Lower lobe of right lung (tissue), 2 donors: ENCODE measurements at regions not wholly inside any gene's neighbourhood (a gene's known extent, or its start where the extent isn't known, plus 50 kb on each side); places are given as distances from the start of the nearest gene placed in this dataset.

Source experiments
- ATAC-seq, 2 donors: fragments of 200-7000 bp; cut with Tn5 transposase; one replicate each; pipeline ENCODE4 v1.9.1; 2020 to 2022; ENCODE audit warnings: mild to moderate bottlenecking in 2 of 2, moderate library complexity in 2 of 2
- DNase-seq: peaks from one replicate; pipeline ENCODE4 v3.0.0-alpha.2; 2020
- H3K27ac ChIP-seq: fragments of 200-600 bp; one replicate; pipeline ENCODE4 v1.8.0; 2022
- H3K27me3 ChIP-seq: fragments of 200-600 bp; one replicate; pipeline ENCODE4 v1.8.0; 2022; ENCODE audit warnings: low read depth
- H3K36me3 ChIP-seq: fragments of 200-600 bp; one replicate; pipeline ENCODE4 v1.8.0; 2022; ENCODE audit warnings: mild to moderate bottlenecking
- H3K4me1 ChIP-seq: fragments of 200-600 bp; one replicate; pipeline ENCODE4 v1.8.0; 2022
- H3K4me3 ChIP-seq: fragments of 200-600 bp; one replicate; pipeline ENCODE4 v1.8.0; 2022; ENCODE audit warnings: mild to moderate bottlenecking
- H3K9me3 ChIP-seq: fragments of 200-600 bp; one replicate; pipeline ENCODE4 v1.8.0; 2022
- intact Hi-C: fragments of 100-400 bp; cut with DNase I; formaldehyde crosslinking; loops from one replicate; pipeline ENCODE4 v1.11.0; 2022
- TF ChIP-seq, protein P1 (sequence below): fragments of 200-600 bp; IDR thresholded peaks from one replicate; pipeline ENCODE4 v1.8.0; 2022; ENCODE audit warnings: antibody characterized with exemption, mild to moderate bottlenecking
- donor health status: DM: no; HTN: yes; CAD: no; lungs with severe emphysema.

GRCh38 chr1:98336472-98337083 is 324.9 kb upstream of the SNX7 start:
- Histone ChIP-seq H3K27me3 (no peaks in the 10 kb centered on the region), H3K27ac (no peak overlapping the region), H3K4me3 (no peak overlapping the region), H3K4me1 (no peaks in the 10 kb centered on the region), H3K36me3 (no peaks in the 10 kb centered on the region), H3K9me3 (no peaks in the 10 kb centered on the region)
- DNase-seq: no peak
- TF ChIP-seq, protein P1, sequence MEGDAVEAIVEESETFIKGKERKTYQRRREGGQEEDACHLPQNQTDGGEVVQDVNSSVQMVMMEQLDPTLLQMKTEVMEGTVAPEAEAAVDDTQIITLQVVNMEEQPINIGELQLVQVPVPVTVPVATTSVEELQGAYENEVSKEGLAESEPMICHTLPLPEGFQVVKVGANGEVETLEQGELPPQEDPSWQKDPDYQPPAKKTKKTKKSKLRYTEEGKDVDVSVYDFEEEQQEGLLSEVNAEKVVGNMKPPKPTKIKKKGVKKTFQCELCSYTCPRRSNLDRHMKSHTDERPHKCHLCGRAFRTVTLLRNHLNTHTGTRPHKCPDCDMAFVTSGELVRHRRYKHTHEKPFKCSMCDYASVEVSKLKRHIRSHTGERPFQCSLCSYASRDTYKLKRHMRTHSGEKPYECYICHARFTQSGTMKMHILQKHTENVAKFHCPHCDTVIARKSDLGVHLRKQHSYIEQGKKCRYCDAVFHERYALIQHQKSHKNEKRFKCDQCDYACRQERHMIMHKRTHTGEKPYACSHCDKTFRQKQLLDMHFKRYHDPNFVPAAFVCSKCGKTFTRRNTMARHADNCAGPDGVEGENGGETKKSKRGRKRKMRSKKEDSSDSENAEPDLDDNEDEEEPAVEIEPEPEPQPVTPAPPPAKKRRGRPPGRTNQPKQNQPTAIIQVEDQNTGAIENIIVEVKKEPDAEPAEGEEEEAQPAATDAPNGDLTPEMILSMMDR: no peak
- intact Hi-C loops: no loop called here
- peak in 1 of 2 donors; percentile 24 for ATAC-seq

- Histone ChIP-seq H3K4me1 (no peaks in the 10 kb centered on the region), H3K27ac (no peak overlapping the region), H3K36me3 (no peaks in the 10 kb centered on the region), H3K4me3 (no peak overlapping the region), H3K27me3 (no peaks in the 10 kb centered on the region), H3K9me3 (no peaks in the 10 kb centered on the region)
- TF ChIP-seq, protein P1: no peak
- intact Hi-C loops: no loop called here
- DNase-seq: no peak
- ATAC-seq: no peak
Observed at GRCh38 chr1:98333936-98334335, 327.6 kb upstream of the SNX7 start.

DNA sequence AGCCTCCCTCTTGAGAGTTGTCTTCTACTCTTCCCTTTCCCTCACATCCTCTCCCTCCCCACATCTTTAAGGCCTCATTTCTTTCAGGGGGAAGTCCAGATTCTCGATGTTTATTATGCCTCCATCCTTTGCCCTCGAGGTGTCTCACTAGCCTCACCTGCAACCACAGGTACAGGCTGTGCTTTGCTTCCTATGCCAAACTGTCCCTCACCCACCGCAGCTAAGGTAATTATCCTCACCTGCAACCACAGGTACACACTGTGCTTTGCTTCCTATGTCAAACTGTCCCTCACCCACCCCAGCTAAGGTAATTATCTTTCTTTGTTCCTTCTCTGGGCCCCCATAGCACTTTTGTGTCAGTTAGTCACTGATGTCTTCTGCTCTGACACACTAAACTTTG is 328.1 kb upstream of the SNX7 start:
- H3K27ac ChIP-seq: no peak overlapping the region
- H3K4me3 ChIP-seq: no peak overlapping the region
- TF ChIP-seq, protein P1: no peak
- intact Hi-C loops: no loop called here
- H3K9me3 ChIP-seq: no peaks in the 10 kb centered on the region
- ATAC-seq (no peak), DNase-seq (no peak)
- no peaks in the 10 kb centered on the region for H3K4me1 ChIP-seq
- no peaks in the 10 kb centered on the region for H3K27me3 ChIP-seq
- H3K36me3 ChIP-seq: no peaks in the 10 kb centered on the region

GRCh38 chr1:98331718-98332311 is 329.7 kb upstream of the SNX7 start:
- TF ChIP-seq, protein P1: no peak
- no peaks in the 10 kb centered on the region for H3K9me3 ChIP-seq
- no peaks in the 10 kb centered on the region for H3K36me3 ChIP-seq
- no peak for DNase-seq
- no peak for ATAC-seq
- intact Hi-C loops: no loop called here
- no peaks in the 10 kb centered on the region for H3K27me3 ChIP-seq
- H3K27ac ChIP-seq: no peak overlapping the region
- no peak overlapping the region for H3K4me3 ChIP-seq
- no peaks in the 10 kb centered on the region for H3K4me1 ChIP-seq

DNA sequence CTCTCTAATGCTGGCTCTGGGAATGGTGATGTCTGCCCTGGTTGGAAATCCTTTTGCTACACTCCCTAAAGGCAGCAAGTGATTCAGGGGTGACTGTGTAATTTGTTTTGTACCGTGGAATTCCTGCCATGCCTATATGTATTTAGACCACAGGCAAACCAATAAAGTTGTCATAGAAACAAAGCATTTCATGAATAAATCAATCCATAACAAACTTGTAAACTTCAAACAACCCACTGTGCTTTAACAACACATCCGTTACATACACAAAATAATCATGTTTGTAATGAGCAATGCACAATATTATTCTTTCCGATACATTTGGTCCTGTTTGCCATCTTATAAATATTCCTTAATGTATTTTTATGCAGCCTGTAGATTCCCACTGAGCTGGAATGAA is 330.3 kb upstream of the SNX7 start:
- Histone ChIP-seq H3K36me3 (no peaks in the 10 kb centered on the region), H3K27me3 (no peaks in the 10 kb centered on the region), H3K9me3 (no peaks in the 10 kb centered on the region), H3K27ac (no peak overlapping the region), H3K4me1 (peaks cover under 1% of the 10 kb centered on the region), H3K4me3 (no peak overlapping the region)
- ATAC-seq (no peak), DNase-seq (no peak)
- TF ChIP-seq, protein P1: no peak
- intact Hi-C loops: no loop called here
